SK-N-MC (cell line): ENCODE measurements at regions not wholly inside any gene's neighbourhood (a gene's known extent, or its start where the extent isn't known, plus 50 kb on each side); places are given as distances from the start of the nearest gene placed in this dataset.

Experiments used
- EZH2 ChIP-seq: fragments of 200-600 bp; sonication (generic); IDR thresholded peaks from one replicate; pipeline ENCODE4 v1.6.1; 2017; ENCODE audit warnings: antibody characterized with exemption
- FOXP2 ChIP-seq: optimal IDR thresholded peaks from 2 replicates; pipeline ENCODE3; 2011; ENCODE audit warnings: mild to moderate bottlenecking, moderate library complexity; ENCODE audit not compliant: insufficient read depth; ENCODE audit errors: extremely low read length, control extremely low read depth
- POLR2AphosphoS5 ChIP-seq: IDR thresholded peaks from 2 replicates; pipeline ENCODE4 v1.6.1; 2012; ENCODE audit warnings: mild to moderate bottlenecking, low read depth, low read length, borderline replicate concordance

DNA sequence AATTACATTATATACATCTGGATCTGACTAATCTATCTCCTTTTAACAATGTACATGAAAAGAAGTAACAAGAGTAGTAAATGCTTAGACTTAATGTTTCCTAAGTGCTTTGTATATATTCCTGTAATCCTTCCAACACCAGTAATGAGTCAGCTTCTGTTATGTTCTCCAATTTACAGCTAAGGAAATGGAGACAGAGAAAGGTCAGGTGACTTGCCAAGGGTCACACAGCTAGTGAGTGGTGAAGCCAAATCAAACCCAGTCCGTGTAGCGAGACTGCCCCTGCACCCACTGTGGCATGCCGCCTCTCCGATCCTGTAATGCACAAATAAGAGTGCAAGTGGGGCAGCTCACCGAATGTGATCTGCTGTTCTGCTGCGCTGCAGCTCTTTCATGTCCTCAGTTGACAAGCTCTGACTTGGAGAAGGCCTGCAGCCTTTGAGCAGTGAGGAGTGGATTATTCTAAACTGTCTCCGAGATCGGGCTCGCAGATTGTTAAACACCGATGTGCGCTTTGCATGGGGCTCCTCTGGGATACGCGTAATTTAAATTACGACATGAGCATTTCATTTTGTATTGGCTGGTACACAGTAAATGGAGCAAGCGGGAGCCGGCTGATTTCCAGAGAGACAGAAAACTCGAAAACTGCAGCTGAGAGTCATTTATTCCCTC is 65.1 kb upstream of the KTN1 start:
- no peak for TF ChIP-seq POLR2AphosphoS5
- TF ChIP-seq EZH2, result no peak
- no peak for TF ChIP-seq FOXP2
